WTC11 (cell line): ENCODE measurements at regions not wholly inside any gene's neighbourhood (a gene's known extent, or its start where the extent isn't known, plus 50 kb on each side); places are given as distances from the start of the nearest gene placed in this dataset.

Source experiments
- ATAC-seq: fragments of 200-7000 bp; cut with Tn5 transposase; 2 replicates; pipeline ENCODE4 v1.10.0; 2021; ENCODE audit warnings: mild to moderate bottlenecking, moderate library complexity
- CTCF ChIA-PET: fragments of 300-600 bp; sonication (Branson Sonifier 250); formaldehyde crosslinking; loops from one replicate; lab custom pipeline; 2021; ENCODE audit warnings: antibody characterized with exemption; lab: Charles Lee
- POLR2A ChIA-PET: fragments of 350-600 bp; sonication (Branson Sonifier 250); formaldehyde crosslinking; loops from one replicate; lab custom pipeline; 2021; ENCODE audit warnings: antibody characterized with exemption; lab: Charles Lee
- DNase-seq: peaks from one replicate; pipeline ENCODE4 v3.0.0; 2021; ENCODE audit warnings: low spot score
- H3K27ac Mint-ChIP-seq: 2 replicates; pipeline ENCODE4 v1.8.0; 2021; ENCODE audit warnings: mixed read lengths
- H3K27me3 Mint-ChIP-seq: 2 replicates; pipeline ENCODE4 v1.8.0; 2021; ENCODE audit warnings: low read depth, mild to moderate bottlenecking, moderate library complexity, mixed read lengths
- H3K36me3 Mint-ChIP-seq: 2 replicates; pipeline ENCODE4 v1.8.0; 2021; ENCODE audit warnings: mixed read lengths
- H3K4me1 Mint-ChIP-seq: 2 replicates; pipeline ENCODE4 v1.8.0; 2022; ENCODE audit warnings: mixed read lengths
- H3K4me3 Mint-ChIP-seq: 2 replicates; pipeline ENCODE4 v1.8.0; 2021; ENCODE audit warnings: mild to moderate bottlenecking, moderate library complexity, mixed read lengths
- H3K9me3 Mint-ChIP-seq: 2 replicates; pipeline ENCODE4 v1.8.0; 2021; ENCODE audit warnings: mixed read lengths
- AFF4 ChIP-seq: sonication (generic); formaldehyde crosslinking; IDR thresholded peaks from 2 replicates; pipeline ENCODE4 v1.8.1; 2023; ENCODE audit warnings: mild to moderate bottlenecking, missing genetic modification reagents, borderline replicate concordance
- ATF3 ChIP-seq: sonication (generic); formaldehyde crosslinking; conservative IDR thresholded peaks from 2 replicates; pipeline ENCODE4 v1.8.1; 2022; ENCODE audit warnings: mild to moderate bottlenecking, missing genetic modification reagents
- CDX4 ChIP-seq: fragments of 250-450 bp; sonication (Bioruptor Pico); IDR thresholded peaks from 2 replicates; pipeline ENCODE4 v1.9.0; 2021; ENCODE audit warnings: moderate library complexity, mild to moderate bottlenecking, inconsistent platforms, borderline replicate concordance
- ERG ChIP-seq: fragments of 250-450 bp; sonication (Bioruptor Pico); IDR thresholded peaks from 2 replicates; pipeline ENCODE4 v1.8.0; 2021; ENCODE audit warnings: mild to moderate bottlenecking
- FOXK1 ChIP-seq: sonication (generic); formaldehyde crosslinking; IDR thresholded peaks from 2 replicates; pipeline ENCODE4 v1.8.0; 2022; ENCODE audit warnings: mild to moderate bottlenecking, moderate library complexity, missing genetic modification reagents
- FOXP4 ChIP-seq: sonication (generic); formaldehyde crosslinking; IDR thresholded peaks from 2 replicates; pipeline ENCODE4 v1.8.0; 2022; ENCODE audit warnings: mild to moderate bottlenecking, missing genetic modification reagents
- HMGA2 ChIP-seq: fragments of 250-450 bp; sonication (Bioruptor Pico); IDR thresholded peaks from 2 replicates; pipeline ENCODE4 v1.4.0; 2021; ENCODE audit warnings: mild to moderate bottlenecking, moderate library complexity
- JAZF1 ChIP-seq: fragments of 250-450 bp; sonication (Bioruptor Pico); IDR thresholded peaks from 2 replicates; pipeline ENCODE4 v1.9.0; 2021; ENCODE audit warnings: moderate library complexity, mild to moderate bottlenecking, inconsistent platforms
- MLX ChIP-seq: sonication (generic); formaldehyde crosslinking; IDR thresholded peaks from 2 replicates; pipeline ENCODE4 v1.8.1; 2023; ENCODE audit warnings: mild to moderate bottlenecking, missing genetic modification reagents, moderate library complexity
- SP1 ChIP-seq: sonication (generic); formaldehyde crosslinking; conservative IDR thresholded peaks from 2 replicates; pipeline ENCODE4 v1.8.1; 2022; ENCODE audit warnings: missing genetic modification reagents
- STAT6 ChIP-seq: sonication (generic); formaldehyde crosslinking; conservative IDR thresholded peaks from 2 replicates; pipeline ENCODE4 v1.8.1; 2023; ENCODE audit warnings: mild to moderate bottlenecking, low read depth, missing genetic modification reagents, moderate library complexity
- ZNF138 ChIP-seq: sonication (generic); formaldehyde crosslinking; conservative IDR thresholded peaks from 2 replicates; pipeline ENCODE4 v1.8.1; 2022; ENCODE audit warnings: mild to moderate bottlenecking, moderate library complexity, missing genetic modification reagents
- ZNF219 ChIP-seq: sonication (generic); formaldehyde crosslinking; IDR thresholded peaks from 2 replicates; pipeline ENCODE4 v1.8.0; 2023; ENCODE audit warnings: missing genetic modification reagents, mild to moderate bottlenecking, borderline replicate concordance

GRCh38 chr1:166676981-166677380 is 162.3 kb upstream of the POGK start:
- no peak for TF ChIP-seq FOXK1
- no peak for TF ChIP-seq STAT6 (CRISPR knock-in tag)
- TF ChIP-seq, all 79 proteins: peak for 0
- Mint-ChIP-seq H3K36me3 (no peaks in the 10 kb centered on the region), H3K4me1 (no peaks in the 10 kb centered on the region), H3K27me3 (no peaks in the 10 kb centered on the region; the same call in 1 of the 2 replicates), H3K27ac (no peak overlapping the region), H3K9me3 (no peaks in the 10 kb centered on the region), H3K4me3 (no peak overlapping the region)
- no peak for DNase-seq
- CTCF ChIA-PET, result interaction anchor here (0.6 to 1.3 kb wide), 5 partner anchors 25 to 752 kb away, joined by 3 to 4 read pairs (median 3); no protein-coding TSS in a partner anchor
- ATAC-seq, result no peak
- POLR2A ChIA-PET, result no interaction called here

GRCh38 chr1:166679369-166679768 is 159.9 kb upstream of the POGK start:
- no peak overlapping the region for H3K27ac Mint-ChIP-seq
- peaks cover under 1% of the 10 kb centered on the region for H3K9me3 Mint-ChIP-seq
- ATAC-seq (no peak), DNase-seq (no peak)
- POLR2A ChIA-PET, result no interaction called here
- no peaks in the 10 kb centered on the region for H3K36me3 Mint-ChIP-seq
- H3K4me1 Mint-ChIP-seq, result no peaks in the 10 kb centered on the region
- H3K4me3 Mint-ChIP-seq, result no peak overlapping the region
- no peaks in the 10 kb centered on the region; the same call in 1 of the 2 replicates for H3K27me3 Mint-ChIP-seq
- CTCF ChIA-PET, result no interaction called here
- TF ChIP-seq ATF3, result no peak
- TF ChIP-seq JAZF1 (CRISPR knock-in tag), result no peak
- TF ChIP-seq AFF4 (CRISPR knock-in tag), result no peak
- no peak for TF ChIP-seq HMGA2 (CRISPR knock-in tag)
- no peak for TF ChIP-seq ZNF219 (CRISPR knock-in tag)
- no peak for TF ChIP-seq MLX (CRISPR knock-in tag)
- TF ChIP-seq SP1 (CRISPR knock-in tag), result no peak
- no peak for TF ChIP-seq ERG
- TF ChIP-seq ZNF138 (CRISPR knock-in tag), result no peak
- no peak for TF ChIP-seq FOXP4 (CRISPR knock-in tag)
- no peak for TF ChIP-seq CDX4 (CRISPR knock-in tag)
